ENCODE measurements at regions not wholly inside any gene's neighbourhood (a gene's known extent, or its start where the extent isn't known, plus 50 kb on each side); places are given as distances from the start of the nearest gene placed in this dataset.

DNA sequence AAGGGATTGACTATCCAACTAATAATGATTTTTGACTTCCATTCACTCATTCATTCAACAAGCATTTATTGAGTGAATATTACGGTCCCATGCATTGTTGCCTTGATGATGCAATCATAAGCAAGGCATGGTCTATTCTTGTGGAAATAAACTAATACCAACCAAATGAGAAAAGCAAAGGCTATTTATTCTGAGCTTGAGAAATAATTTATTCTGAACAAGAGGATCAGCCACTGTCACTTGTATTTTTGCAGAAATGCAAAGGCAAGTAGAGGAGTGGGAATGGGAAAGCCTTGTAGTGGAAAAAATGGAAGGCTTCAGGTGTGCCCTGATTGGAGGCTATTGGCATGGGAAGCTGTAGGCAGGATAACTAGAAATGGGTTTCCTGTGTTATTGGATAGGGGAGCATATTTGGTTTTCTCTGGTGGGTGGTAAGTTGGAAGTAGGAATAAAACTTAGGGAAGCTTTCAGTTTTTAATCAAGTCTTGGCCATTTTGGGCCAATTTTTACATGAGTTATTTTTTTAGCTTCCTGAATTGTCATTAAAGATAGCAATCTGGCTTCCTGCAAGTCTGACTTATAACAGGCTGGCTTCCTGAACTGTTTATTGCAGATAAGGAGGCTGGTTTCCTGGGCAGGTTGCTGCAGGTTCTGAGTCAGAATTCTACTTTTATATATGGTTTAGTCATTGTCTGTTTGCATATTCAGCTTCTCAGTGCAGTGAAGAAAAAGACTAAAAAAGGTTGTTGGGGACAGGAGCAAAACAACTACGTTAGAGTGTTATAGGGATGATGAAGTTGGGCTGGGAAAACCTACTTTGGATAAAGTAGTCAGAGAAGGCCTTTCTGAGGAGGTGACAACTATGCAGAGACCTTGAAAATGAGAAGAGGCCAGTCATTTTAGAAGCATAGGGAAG, 106.7 kb downstream of the APIP start:
- intact Hi-C loops (cut with micrococcal nuclease): no loop called here
- peaks cover 13 to 19% of the 10 kb centered on the region in 2 donors for H3K27me3 Mint-ChIP-seq (ENCODE audit: low read depth in 2 of 2)
- no peak overlapping the region for H3K4me3 Mint-ChIP-seq
- Histone ChIP-seq H3K27ac (ENCODE audit: low read length) (no peak overlapping the region), H3K36me3 (ENCODE audit: control insufficient read depth, insufficient read depth, low read length) (no peaks in the 10 kb centered on the region), H3K4me3 (ENCODE audit: low read length) (no peak overlapping the region), H3K27me3 (ENCODE audit: control insufficient read depth, insufficient read depth, low read length) (no peaks in the 10 kb centered on the region), H3K9me3 (ENCODE audit: control insufficient read depth, insufficient read depth, low read length) (no peaks in the 10 kb centered on the region), H3K4me1 (ENCODE audit: control insufficient read depth, insufficient read depth, low read length) (no peaks in the 10 kb centered on the region)
- H3K9me3 Mint-ChIP-seq: peaks cover 9 to 12% of the 10 kb centered on the region in 2 donors
- TF ChIP-seq CTCF (IDR thresholded peaks at IDR 0.05): no peak
- peaks cover 11% of the 10 kb centered on the region for H3K36me3 Mint-ChIP-seq
- no peak overlapping the region for H3K27ac Mint-ChIP-seq
- H3K4me1 Mint-ChIP-seq: no peaks in the 10 kb centered on the region
- ATAC-seq: no peak
- DNase-seq: no peak
- WGBS (ENCODE audit: insufficient coverage): 61% methylated on average over 2 of the region's 2 CpGs

DNA sequence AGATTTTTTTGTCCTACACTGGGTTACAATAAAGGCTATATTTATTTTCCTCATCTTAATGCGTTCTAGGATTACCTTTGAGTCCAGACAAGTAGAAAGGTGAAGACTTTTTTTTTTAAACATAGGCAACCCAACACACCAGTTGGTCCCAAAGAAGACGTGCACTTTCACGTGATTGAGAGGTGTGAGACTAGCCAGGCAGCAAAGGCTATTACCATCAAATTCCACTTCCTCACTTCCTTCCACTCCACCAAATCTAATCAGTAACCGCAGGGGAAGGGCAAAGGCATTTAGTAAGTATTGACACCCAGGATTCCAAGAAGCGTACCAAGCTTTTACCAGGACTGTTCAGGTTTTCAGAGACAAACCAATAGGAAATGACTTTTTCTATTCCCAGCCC, 109.3 kb downstream of the APIP start:
- H3K9me3 Mint-ChIP-seq: peaks cover 5 to 6% of the 10 kb centered on the region in 2 donors
- no peak overlapping the region for H3K27ac ChIP-seq (ENCODE audit: low read length)
- H3K4me3 Mint-ChIP-seq: no peak overlapping the region
- H3K27ac Mint-ChIP-seq: no peak overlapping the region
- H3K27me3 ChIP-seq (ENCODE audit: control insufficient read depth, insufficient read depth, low read length): no peaks in the 10 kb centered on the region
- H3K36me3 ChIP-seq (ENCODE audit: control insufficient read depth, insufficient read depth, low read length): no peaks in the 10 kb centered on the region
- H3K36me3 Mint-ChIP-seq: no peaks in the 10 kb centered on the region
- no peaks in the 10 kb centered on the region for H3K4me1 ChIP-seq (ENCODE audit: control insufficient read depth, insufficient read depth, low read length)
- H3K4me3 ChIP-seq (ENCODE audit: low read length): no peak overlapping the region
- no peak for DNase-seq
- H3K4me1 Mint-ChIP-seq: no peaks in the 10 kb centered on the region
- peaks cover 17 to 22% of the 10 kb centered on the region in 2 donors for H3K27me3 Mint-ChIP-seq (ENCODE audit: low read depth in 2 of 2)
- 82% methylated on average over 4 of the region's 5 CpGs for WGBS (ENCODE audit: insufficient coverage)
- intact Hi-C loops (cut with micrococcal nuclease): no loop called here
- H3K9me3 ChIP-seq (ENCODE audit: control insufficient read depth, insufficient read depth, low read length): no peaks in the 10 kb centered on the region
- no peak for ATAC-seq
- TF ChIP-seq CTCF (IDR thresholded peaks at IDR 0.05): no peak

GRCh38 chr11:34805937-34806336, 110.2 kb downstream of the APIP start:
- peaks cover 19 to 27% of the 10 kb centered on the region in 2 donors for H3K27me3 Mint-ChIP-seq (ENCODE audit: low read depth in 2 of 2)
- no peak for ATAC-seq
- Histone ChIP-seq H3K27me3 (ENCODE audit: control insufficient read depth, insufficient read depth, low read length) (no peaks in the 10 kb centered on the region), H3K4me1 (ENCODE audit: control insufficient read depth, insufficient read depth, low read length) (no peaks in the 10 kb centered on the region), H3K36me3 (ENCODE audit: control insufficient read depth, insufficient read depth, low read length) (no peaks in the 10 kb centered on the region), H3K4me3 (ENCODE audit: low read length) (no peak overlapping the region), H3K27ac (ENCODE audit: low read length) (no peak overlapping the region), H3K9me3 (ENCODE audit: control insufficient read depth, insufficient read depth, low read length) (no peaks in the 10 kb centered on the region)
- no peak for TF ChIP-seq CTCF (IDR thresholded peaks at IDR 0.05)
- 86% methylated on average over 4 of the region's 4 CpGs for WGBS (ENCODE audit: insufficient coverage)
- no peaks in the 10 kb centered on the region for H3K36me3 Mint-ChIP-seq
- no peaks in the 10 kb centered on the region for H3K4me1 Mint-ChIP-seq
- no peak overlapping the region for H3K27ac Mint-ChIP-seq
- H3K9me3 Mint-ChIP-seq: peaks cover 5 to 6% of the 10 kb centered on the region in 2 donors
- DNase-seq: no peak
- H3K4me3 Mint-ChIP-seq: no peak overlapping the region
- intact Hi-C loops (cut with micrococcal nuclease): no loop called here

Data from natural killer cell (primary cell).